Renal pelvis (tissue), 1 donor: ENCODE measurements at regions not wholly inside any gene's neighbourhood (a gene's known extent, or its start where the extent isn't known, plus 50 kb on each side); places are given as distances from the start of the nearest gene placed in this dataset.
A peak's percentile ranks its signal among the peaks of the same experiment; 100 is the strongest.

Source experiments
- DNase-seq: peaks from one replicate; pipeline ENCODE4 v3.0.0-alpha.2; 2013

DNA sequence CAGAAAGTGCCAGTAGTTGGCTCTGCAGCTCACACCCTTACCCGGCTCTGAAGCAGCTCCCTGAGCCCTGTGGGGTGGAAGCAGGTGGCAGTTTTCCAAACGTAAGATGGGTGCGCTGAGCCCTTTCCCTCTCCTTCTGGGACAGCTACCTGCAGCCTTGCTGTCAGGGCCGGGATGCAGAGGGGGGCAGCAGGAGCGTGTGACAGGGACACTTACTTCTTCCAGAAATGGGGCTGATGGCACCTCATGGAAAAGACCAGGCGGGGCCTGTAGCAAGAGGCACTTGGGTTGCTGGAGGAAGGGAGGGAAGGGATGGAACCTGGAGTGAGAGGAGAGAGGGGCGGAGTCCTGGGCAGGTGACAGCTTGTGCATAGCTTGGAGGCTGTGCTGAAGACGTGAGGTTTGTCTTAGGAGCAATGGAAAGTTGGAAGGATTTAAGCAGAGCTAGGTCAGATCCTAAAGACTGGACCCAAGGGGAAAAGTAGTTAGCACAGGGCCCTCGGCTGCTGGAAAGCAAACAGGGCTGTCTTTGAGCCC is 216.8 kb upstream of the RPL38 start:
- no peak for DNase-seq

DNA sequence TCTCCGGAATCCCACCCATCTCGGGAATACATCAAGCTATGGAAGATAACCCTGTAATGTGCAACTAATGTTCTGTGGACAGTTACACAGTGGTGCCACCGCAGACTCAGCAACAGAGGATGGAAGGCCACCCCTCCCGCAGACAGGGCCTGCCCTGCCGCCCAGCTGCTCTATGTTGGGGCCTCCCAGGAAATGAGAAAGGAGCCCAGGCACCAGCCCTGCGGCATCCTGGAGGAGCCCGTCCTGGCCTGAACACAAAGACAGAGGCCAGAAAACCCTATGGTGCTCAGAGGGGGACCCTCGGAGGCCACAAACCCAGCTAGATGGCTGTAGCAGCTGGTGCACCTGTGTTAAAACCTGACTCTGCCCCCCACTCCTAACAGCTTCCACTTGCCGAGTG is 216.1 kb upstream of the RPL38 start:
- DNase-seq = no peak

DNA sequence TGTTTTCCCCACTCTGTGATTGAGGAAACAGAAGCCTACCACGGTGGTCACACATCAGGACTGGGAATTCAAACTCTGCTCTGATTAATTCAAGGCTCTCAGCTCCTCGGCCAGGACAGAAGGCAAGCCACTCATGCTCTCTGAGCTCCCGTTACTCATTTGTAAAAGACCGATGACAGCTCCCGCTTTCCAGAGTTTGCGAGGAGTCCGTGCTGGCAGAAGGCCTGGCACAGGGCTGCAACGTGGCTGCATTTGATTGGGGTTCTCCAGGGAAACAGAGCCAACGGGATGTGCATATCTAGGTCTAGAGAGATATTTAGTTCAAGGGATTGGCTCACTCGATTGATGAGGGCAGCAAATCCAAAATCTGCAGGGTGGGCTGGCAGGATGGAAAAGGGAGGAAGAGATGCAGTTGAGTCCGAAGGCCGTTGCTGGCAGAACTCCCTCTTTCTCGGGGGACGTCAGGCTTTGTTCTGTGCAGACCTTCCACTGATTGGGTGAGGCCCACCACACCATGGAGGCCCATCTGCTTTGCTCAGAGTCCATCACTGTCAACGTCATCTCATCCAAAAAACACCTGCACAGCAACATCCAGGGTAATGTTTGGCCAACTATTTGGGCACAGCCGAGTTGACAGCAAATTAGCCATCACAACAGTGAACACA is 215.5 kb upstream of the RPL38 start:
- DNase-seq = no peak

DNA sequence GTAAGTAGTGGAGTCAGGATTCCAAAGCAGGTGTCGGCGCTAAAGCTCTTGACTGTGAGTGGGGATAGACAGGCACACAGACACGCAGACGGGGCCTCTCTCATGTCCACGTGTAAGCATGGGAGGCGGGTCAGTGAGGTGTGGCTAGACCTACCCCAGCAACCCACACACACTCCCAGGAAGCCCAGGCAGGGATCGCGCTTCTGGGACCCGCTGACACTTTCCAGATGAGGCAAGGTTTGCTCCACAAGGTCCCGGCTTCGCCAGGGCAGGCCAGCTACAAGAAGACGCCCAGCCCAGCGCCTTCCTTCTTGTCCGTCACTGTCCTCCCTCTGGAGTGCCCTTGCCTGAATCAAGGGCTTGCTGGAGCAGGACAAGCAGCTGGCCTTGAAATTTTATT is 213.8 kb upstream of the RPL38 start:
- DNase-seq = no peak

DNA sequence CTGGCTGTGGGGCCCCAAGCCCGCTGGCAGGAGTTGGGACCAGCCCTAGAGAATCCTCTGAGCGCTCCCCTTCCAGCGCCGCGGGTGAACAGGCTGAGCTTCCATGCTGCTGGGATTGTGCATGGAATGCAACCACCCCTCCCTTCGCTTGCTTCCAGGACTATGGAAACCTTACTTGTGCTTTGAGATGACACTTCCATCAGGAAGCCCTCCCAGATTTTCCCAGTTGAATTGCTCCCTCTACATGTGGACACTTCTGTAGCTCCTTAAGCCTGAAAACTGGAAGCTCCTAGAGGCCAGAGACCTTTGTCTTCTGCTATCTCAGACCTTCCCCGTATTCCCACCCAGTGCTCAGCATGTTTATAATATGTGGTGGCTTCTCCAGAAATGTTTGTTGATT is 213.2 kb upstream of the RPL38 start:
- no peak for DNase-seq

DNA sequence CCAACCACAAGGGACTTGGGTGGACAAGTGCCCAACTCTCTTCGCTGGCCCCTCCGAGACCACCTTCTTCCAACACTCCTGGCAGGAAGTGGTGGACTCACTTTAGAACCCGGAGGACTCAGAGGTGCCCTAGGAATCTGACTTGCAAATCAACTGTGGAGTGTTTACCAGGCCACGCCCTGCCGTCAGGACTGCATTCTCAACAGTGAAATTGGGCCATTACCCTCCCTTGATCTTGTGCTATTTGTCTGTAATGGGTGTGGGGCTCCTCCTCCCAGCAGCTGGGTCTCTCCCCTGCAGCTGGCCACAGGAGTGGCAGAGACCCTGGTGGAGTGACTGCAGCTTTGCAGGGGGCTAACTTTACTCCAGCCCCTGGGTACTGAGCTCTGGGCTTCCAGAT is 212.2 kb upstream of the RPL38 start:
- no peak for DNase-seq

DNA sequence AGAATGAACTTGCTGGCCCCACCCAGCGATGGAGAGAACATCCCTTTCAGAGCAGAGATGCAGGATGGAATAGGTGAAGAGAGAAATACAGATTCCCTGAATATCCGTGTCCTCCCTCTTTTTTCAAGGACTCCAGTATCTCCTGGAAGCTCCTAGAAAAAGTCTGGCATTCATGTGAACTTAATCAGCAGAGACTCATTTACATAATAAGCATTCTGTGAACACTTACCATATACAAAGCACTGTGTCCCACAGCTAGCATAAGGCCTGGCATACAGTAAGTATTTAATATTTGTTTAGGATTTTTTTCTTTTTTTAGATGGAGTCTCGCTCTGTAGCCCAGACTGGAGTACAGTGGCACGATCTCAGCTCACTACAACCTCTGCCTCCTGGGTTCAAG is 208.5 kb upstream of the RPL38 start:
- no peak for DNase-seq

DNA sequence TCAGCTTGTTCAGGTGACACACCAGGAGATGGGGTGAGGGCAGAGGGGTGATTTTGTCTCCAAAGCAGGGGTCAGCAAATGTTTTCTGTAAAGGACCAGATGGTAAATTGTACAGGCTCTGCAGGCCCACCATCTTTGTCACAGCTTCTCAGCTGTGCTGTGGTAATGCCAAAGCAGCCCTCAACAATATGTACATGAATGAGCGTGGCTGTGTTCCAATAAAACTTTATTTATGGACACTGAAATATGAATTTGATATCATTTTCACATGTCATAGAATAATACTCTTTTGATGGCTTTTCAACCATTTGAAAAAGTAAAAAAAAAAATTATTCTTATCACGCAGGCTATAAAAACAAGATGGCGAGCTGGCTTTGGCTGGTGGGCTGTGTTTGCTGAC is 206.4 kb upstream of the RPL38 start:
- DNase-seq = no peak

DNA sequence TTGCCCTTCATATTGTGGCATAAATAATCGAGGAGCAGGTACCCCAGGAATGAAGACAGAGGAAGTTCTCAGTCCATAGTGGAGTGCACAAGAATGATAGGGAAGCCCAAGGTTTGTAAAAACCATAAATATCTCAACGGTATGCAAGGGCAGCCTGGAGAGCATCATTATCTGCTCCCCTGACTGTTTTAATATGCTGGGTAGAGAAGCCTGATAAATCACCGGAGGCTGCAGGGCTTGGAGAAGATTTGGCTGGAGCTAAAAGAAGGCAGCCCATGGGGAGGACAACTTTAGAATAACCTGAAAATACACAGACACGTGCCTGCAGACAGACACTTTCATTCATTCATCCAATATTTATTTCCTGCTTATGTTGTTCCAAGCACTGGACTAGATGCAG is 205.2 kb upstream of the RPL38 start:
- no peak for DNase-seq

DNA sequence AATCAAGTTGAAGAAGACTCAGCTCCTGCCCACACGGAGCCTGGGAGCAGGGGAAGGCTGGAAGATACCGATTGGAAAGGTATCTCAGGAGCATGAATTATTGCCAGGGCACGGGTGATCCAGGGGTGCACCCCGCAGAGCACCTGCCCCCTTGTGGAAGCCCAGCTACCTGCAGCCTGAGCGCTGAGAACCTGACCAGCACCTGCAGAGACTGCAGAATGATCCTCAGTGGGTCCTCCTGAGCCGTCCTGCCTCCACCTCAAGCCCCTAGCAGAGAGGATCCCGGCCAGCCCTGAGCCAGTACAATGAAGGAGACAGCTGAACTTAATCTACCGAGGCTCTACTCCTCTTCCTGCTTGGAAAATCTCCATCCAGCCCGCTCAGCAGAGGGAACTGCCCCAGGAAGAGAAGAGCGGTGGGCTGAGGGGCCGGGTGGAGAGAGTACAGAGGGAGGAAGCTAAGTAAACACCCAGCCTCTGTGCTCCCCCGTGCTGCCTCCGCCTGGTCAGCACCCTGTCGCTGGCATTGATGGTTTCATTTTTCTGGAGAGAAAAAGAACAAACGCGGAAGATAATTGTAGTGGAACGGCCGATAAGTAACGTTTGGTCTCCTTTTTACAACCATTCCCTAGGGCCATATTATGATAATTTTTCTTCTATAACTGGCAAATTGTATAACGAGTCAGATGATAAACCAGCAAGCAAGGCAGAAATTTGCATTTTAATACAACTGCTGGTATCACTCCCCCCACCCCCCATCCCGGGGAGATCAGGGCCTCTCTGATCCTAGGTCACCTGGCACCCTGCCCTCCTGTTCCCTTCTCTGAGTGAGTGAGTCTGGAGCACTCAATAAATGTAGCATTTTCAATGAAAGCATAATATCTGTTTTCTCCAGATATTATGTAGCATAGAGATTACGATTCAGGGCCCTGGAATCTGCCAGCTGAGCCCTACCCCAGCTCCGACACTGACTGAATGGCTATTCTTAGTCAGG is 204.5 kb upstream of the RPL38 start:
- DNase-seq = peak; percentile 57

DNA sequence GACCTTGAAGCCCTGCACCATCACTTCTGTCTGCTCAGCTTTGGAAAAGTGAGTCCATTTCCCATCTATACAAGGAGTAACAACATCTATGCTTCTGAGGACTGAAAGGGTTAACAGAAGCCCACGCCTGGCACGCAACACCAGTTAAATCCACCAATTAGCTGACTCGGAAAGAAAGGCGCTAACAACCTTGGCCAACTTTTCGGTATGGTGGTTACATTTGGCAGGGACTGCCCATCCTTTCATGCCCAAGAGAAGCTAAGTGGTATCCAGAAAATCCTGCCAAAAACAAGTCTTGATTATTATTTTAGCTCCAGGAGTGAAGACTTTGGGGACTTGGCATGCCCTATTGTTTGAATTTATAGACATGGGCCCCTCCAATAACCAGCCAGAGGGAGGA is 202.3 kb upstream of the RPL38 start:
- DNase-seq = no peak

DNA sequence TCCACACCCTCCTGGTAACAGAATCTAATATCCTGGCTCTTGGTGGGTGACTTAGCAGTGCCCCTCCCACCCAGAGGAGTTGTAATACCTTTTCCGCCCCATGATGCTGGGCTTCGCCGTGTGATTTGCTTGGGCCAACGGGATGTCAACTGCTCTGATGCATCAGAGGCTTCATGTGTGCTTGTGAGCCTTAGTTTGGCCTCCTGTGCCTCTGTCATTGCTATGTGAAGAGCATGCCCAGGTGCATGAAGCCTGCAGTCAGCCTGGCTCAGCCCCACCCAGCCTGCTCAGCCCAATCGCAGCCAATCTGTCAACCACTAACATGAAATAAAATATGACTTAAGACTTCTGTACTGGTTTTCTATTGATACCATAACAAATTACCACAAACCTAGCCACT is 201.2 kb upstream of the RPL38 start:
- DNase-seq = no peak

DNA sequence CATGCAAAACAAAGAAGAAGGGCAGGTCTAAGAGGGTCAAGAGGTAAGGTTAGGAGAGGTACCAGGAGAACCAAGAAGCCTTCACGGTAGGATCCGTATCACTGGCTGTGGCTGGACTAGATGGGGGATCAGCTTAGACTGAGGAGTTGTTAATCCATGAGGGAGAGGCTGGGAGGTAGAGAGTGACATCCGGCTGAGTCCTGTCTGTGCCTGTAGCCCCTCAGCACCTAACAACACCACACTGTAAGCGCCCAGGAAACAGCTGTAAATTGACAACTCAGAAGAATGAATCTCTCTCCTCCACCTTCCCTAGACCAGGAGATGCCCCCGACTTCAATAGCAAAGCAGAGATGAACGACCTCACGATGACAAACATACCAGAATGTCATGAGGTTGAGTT is 199.4 kb upstream of the RPL38 start:
- no peak for DNase-seq

DNA sequence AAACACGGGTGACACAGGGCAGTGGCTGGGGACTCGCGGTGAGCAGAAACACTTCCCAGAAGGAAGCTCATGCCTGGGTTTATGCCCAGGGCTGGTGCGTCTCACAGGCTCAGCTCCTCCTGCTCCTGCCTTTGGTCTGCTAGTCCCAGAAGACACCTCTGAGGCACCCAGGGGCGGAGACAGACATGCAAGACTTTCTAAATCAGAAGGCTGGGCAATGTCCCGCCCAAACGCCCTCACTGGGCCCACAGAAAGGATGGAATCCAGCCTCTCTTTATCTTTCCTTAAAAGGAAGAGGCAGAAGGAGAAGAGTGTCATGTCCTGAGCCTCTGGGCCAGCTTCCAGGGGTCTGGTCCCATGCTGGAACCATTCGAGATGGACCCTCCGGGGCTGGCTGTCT is 197.7 kb upstream of the RPL38 start:
- no peak for DNase-seq

DNA sequence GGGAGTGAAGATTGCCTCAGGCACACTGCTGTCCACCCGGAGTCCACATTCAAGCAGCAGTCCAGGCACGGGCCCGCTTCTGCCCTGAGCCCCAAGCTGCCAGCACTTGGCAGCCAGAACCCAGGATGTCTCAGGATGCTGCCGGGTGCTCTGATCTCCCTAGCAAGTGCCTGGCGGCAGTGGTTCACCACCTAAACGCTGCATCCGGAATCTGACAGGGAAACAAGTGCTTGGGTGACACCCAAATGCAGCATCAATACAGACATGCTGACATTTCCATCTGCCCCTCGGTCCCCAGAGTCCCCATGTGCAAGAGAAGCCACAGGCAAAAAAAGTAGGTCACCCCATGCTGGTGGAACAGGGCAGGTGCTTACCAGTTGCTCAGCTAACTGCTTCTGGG is 197.1 kb upstream of the RPL38 start:
- no peak for DNase-seq

DNA sequence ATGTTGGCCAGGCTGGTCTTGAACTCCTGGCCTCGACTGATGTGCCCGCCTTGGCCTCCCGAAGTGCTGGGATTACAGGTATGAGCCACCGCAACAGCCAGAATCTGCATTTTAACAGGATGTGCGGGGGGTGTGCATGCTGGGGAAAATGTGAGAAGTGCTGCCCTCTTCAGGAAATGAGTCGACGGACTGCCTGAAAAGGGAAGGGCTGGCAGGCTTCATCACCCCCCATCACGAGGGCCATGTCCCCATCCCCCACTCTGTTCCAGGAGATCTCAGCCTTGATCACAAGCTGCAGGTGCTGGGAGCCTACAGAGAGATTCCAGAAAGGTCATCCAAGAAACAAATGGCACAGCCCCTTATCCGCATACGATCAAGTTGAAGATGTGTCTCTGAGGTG is 195.3 kb upstream of the RPL38 start:
- DNase-seq = no peak

DNA sequence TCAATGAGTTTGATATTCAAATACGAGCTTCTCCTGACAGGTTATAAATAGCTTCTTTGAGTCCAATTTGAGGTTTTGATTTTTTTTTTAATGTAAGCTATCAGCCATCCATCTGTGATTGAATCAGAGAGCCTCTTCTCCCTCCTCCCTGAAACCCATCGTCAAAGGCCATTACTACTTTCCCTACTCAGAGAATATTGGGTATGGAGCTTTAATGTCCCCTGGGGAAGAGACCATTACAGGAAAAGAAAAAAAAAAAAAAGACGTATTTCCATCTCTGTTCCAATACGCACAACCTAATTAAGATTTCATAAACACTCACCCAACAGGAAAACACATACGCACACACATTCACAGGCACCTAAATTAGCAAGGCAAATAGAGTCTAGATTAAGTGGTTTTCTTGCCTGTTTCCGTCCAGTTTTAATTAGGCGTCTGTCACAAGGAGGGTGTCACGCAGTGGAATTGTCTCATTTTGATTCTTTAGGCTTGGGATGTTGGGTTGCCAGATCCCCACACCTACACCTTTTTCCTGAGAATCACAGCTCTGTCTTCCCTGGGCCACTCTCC is 194.3 kb upstream of the RPL38 start:
- no peak for DNase-seq

DNA sequence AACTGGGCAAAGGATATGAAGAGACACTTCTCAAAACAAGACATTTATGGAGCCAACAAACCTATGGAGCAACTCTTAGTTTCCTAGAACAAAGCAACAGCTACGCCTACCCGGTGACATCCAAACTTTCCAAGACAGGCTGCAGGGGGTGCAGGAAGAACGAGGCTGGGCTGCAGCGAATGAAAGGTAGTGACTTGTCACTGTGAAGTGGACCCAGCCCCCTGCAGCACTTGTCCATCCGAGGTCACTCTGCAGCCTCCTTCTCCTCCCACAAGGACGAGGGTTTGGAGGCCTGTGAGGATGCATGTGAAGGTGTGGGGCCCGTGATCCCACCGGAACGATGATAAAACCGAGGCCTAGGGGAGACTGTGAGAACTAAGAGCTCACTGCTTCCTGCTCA is 192.6 kb upstream of the RPL38 start:
- no peak for DNase-seq

DNA sequence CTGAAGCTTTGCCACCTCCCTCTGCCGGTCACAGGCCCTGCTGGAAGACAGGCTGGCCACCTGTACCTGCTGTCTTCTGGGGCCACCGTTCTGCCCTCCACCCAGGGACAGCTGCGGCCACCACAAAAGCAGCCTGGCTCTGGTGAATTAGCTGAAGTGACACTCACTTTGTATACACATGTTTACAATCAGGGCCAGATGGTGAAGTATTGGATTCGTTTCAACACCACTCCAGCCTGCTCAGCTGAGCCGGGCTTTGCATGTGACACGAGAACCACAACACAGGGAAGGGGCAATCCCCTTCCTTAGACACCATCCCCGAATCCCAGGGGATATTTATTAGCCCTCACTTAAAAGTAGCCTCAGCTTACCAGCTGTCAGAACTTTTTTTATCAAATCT is 191.5 kb upstream of the RPL38 start:
- no peak for DNase-seq

DNA sequence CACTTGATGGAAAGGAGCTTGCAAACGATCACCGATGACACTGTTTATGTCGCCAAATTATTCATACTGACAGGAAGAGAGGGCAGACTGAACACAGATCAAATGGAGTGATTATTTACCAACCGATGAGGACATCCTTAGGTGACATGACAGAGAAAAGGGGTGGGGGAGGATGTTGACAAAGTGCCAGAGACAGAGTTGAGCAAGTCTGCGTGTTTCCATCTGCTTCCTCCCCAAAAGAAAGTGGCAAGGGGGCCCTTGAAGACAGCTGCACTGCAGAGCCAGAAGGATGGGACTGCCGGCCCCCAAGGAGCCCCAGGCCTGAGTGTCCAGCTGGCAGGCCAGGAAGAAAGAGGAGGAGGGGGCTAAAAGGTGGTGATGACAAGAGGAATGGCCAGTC is 191.0 kb upstream of the RPL38 start:
- no peak for DNase-seq

DNA sequence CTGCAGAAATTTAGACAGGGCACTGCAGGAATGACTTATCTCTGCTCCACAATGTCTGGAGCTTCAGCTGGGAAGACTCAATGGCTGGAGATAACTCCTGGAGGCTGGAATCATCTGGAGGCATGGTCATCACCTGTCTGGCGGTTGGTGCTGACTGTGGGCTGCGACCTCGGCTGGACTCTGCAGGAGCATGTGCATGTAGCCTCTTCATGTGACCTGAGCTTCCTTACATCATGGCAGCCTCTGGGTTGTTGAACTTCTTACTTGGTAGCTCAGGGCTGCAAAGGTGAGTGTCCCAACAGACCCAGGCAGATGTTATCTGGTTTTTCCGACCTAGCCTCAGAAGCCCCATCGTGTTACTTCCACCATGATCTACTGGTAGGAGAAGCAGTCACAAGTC is 188.2 kb upstream of the RPL38 start:
- no peak for DNase-seq

DNA sequence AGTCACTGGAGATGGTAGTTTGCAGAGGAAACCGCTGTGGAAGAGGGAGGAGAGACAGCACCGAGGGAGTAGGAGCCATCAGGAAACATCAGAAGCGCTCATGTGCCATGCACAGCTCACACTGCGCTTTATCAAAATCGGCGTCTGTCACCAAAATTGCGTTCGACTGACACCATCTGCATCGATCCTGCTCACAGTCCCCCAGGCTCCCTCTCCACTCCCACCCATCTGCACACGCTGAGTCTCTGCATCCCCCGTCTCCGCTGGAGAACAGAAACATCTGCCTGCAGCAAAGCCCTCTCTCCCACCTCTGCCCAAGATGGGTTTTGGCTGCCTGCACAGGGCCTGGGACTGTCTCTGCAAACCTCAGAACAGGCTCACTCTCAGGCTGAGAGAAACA is 187.5 kb upstream of the RPL38 start:
- no peak for DNase-seq

DNA sequence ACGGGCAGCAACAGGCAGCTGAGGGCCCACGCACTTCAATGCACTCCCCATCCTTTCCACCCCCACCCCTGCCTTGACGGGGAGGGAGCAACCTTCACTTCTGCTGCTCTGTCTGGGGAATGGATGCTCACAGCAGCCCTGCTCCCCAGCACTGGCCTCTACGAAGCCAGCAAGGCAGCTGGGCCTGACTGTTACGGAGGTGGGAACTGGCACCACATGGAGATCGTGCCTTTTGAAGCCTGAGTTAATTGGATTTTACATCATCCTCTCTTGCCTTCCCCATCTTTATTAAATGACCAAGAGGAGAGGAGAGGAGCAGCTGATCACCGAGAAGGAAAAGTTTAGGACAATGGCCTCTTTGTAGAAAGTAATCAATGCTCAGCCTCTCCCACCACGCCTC is 187.0 kb upstream of the RPL38 start:
- DNase-seq = no peak
